IMR-90 (cell line): ENCODE measurements at regions not wholly inside any gene's neighbourhood (a gene's known extent, or its start where the extent isn't known, plus 50 kb on each side); places are given as distances from the start of the nearest gene placed in this dataset.

ENCODE experiments used
- ATAC-seq: fragments of 200-7000 bp; cut with Tn5 transposase; 2 replicates; pipeline ENCODE4 v1.9.1; 2020; ENCODE audit warnings: low read depth, mild to moderate bottlenecking, moderate library complexity
- BruUV-seq: library from RNA; stranded (reverse); fragments of 400-500 nt; replicated peaks from 2 replicates; lab custom pipeline; 2021; lab: Mats Ljungman, UMichigan
- CTCF ChIA-PET: fragments of 300-600 bp; formaldehyde crosslinking; extraction: SDS; loops from one replicate; lab custom pipeline; 2021; ENCODE audit warnings: antibody characterized with exemption; lab: Yijun Ruan, JAX
- POLR2A ChIA-PET: fragments of 300-600 bp; sonication (Branson Sonifier 250); formaldehyde crosslinking; loops from one replicate; lab custom pipeline; 2022; ENCODE audit warnings: antibody characterized with exemption; ENCODE audit not compliant: unreplicated experiment; lab: Charles Lee
- DNase-seq: peaks from one replicate; pipeline ENCODE4 v3.0.0; 2013
- H2AFZ ChIP-seq: replicated peaks from 2 replicates; pipeline ENCODE3; 2013; ENCODE audit warnings: low read length, mild to moderate bottlenecking; ENCODE audit not compliant: poor library complexity
- H2AK5ac ChIP-seq: 2 replicates; pipeline ENCODE4 v1.6.1; 2013; ENCODE audit warnings: low read depth, low read length, inconsistent platforms
- H2AK9ac ChIP-seq: replicated peaks from 2 replicates; pipeline ENCODE3; 2013; ENCODE audit warnings: mild to moderate bottlenecking, low read depth, low read length, moderate library complexity; ENCODE audit not compliant: poor library complexity
- H2BK120ac ChIP-seq: 2 replicates; pipeline ENCODE4 v1.6.1; 2013; ENCODE audit warnings: low read depth, low read length, inconsistent platforms
- H2BK15ac ChIP-seq: 3 replicates; pipeline ENCODE4 v1.6.1; 2013; ENCODE audit warnings: low read depth, low read length, inconsistent platforms
- H2BK20ac ChIP-seq: 2 replicates; pipeline ENCODE4 v1.6.1; 2013; ENCODE audit warnings: low read depth, mild to moderate bottlenecking, inconsistent platforms, low read length, moderate library complexity
- H2BK5ac ChIP-seq: 2 replicates; pipeline ENCODE4 v1.6.1; 2013; ENCODE audit warnings: mild to moderate bottlenecking, low read depth, low read length, inconsistent platforms; ENCODE audit not compliant: poor library complexity, severe bottlenecking
- H3K14ac ChIP-seq: replicated peaks from 2 replicates; pipeline ENCODE4 v1.6.1; 2013; ENCODE audit warnings: low read depth, low read length, inconsistent platforms
- H3K18ac ChIP-seq: 2 replicates; pipeline ENCODE4 v1.6.1; 2013; ENCODE audit warnings: low read depth, low read length, control low read depth
- H3K23ac ChIP-seq: 2 replicates; pipeline ENCODE4 v1.6.1; 2013; ENCODE audit warnings: low read depth, low read length, inconsistent platforms
- H3K27ac ChIP-seq: 2 replicates; pipeline ENCODE4 v1.5.1; 2013; ENCODE audit warnings: mild to moderate bottlenecking, control low read depth, low read length; ENCODE audit not compliant: insufficient read depth
- H3K27me3 ChIP-seq: 2 replicates; pipeline ENCODE4 v1.6.1; 2013; ENCODE audit warnings: low read length; ENCODE audit not compliant: control insufficient read depth, insufficient read depth
- H3K36me3 ChIP-seq: 2 replicates; pipeline ENCODE4 v1.6.1; 2013; ENCODE audit warnings: low read length, mixed read lengths; ENCODE audit not compliant: control insufficient read depth, insufficient read depth
- H3K4ac ChIP-seq: 2 replicates; pipeline ENCODE4 v1.6.1; 2013; ENCODE audit warnings: low read depth, low read length, inconsistent platforms
- H3K4me1 ChIP-seq: 2 replicates; pipeline ENCODE4 v1.6.1; 2013; ENCODE audit warnings: low read length, mixed read lengths; ENCODE audit not compliant: control insufficient read depth, insufficient read depth
- H3K4me2 ChIP-seq: 2 replicates; pipeline ENCODE4 v1.6.1; 2013; ENCODE audit warnings: low read depth, mild to moderate bottlenecking, control low read depth, low read length, moderate library complexity
- H3K4me3 ChIP-seq: 2 replicates; pipeline ENCODE4 v1.5.1; 2013; ENCODE audit warnings: low read depth, mild to moderate bottlenecking, control low read depth, low read length, moderate library complexity; ENCODE audit not compliant: insufficient read depth
- H3K56ac ChIP-seq: 2 replicates; pipeline ENCODE4 v1.6.1; 2013; ENCODE audit warnings: low read length, inconsistent platforms; ENCODE audit not compliant: insufficient read depth; ENCODE audit errors: extremely low read depth
- H3K79me1 ChIP-seq, 2 experiments: 2 replicates each; pipeline ENCODE4 v1.6.1; 2013; ENCODE audit warnings: low read length in 2 of 2, inconsistent platforms in 1 of 2, low read depth in 1 of 2
- H3K9ac ChIP-seq: 2 replicates; pipeline ENCODE4 v1.6.1; 2013; ENCODE audit warnings: low read depth, low read length, control low read depth
- H3K9me1 ChIP-seq: 2 replicates; pipeline ENCODE4 v1.6.1; 2013; ENCODE audit warnings: low read length, inconsistent platforms; ENCODE audit not compliant: insufficient read depth
- H3K9me3 ChIP-seq: 2 replicates; pipeline ENCODE4 v1.6.1; 2013; ENCODE audit warnings: low read length; ENCODE audit not compliant: control insufficient read depth, insufficient read depth
- H4K20me1 ChIP-seq: 2 replicates; pipeline ENCODE4 v1.6.1; 2013; ENCODE audit warnings: low read length, inconsistent platforms; ENCODE audit not compliant: insufficient read depth
- H4K5ac ChIP-seq: 2 replicates; pipeline ENCODE4 v1.6.1; 2013; ENCODE audit warnings: mild to moderate bottlenecking, low read depth, low read length, control low read depth
- H4K8ac ChIP-seq, 2 experiments: 2 replicates each; pipeline ENCODE4 v1.6.1; 2013; ENCODE audit warnings: low read depth in 2 of 2, low read length in 2 of 2, control low read depth in 1 of 2, inconsistent platforms in 1 of 2
- H4K91ac ChIP-seq: 2 replicates; pipeline ENCODE4 v1.6.1; 2013; ENCODE audit warnings: low read depth, low read length, inconsistent platforms; ENCODE audit not compliant: insufficient read depth
- WGBS, 2 experiments: methylation state at CpG; one replicate each; pipeline versions ENCODE4 v1.1.5 to v1.1.7; 2013; ENCODE audit warnings: missing lambda C conversion rate in 2 of 2; ENCODE audit not compliant: insufficient read length in 1 of 2; ENCODE audit errors: extremely low coverage in 2 of 2; 5-methylcytosine and 5-hydroxymethylcytosine counted together
- dilution Hi-C: fragments of 300-500 bp; cut with HindIII; formaldehyde crosslinking; loops from one replicate; pipeline ENCODE4 v1.14.3; 2018; ENCODE audit warnings: low sequenced_read_pairs; ENCODE audit not compliant: unreplicated experiment
- in situ Hi-C: fragments of 300-500 bp; cut with MboI; formaldehyde crosslinking; loops from 3 replicates; pipeline ENCODE4 v1.14.3; 2019; ENCODE audit warnings: low sequenced_read_pairs, inconsistent platforms, mixed read lengths
- intact Hi-C: fragments of 100-400 bp; cut with micrococcal nuclease; formaldehyde crosslinking; loops from 2 replicates; pipeline ENCODE4 v1.10.0; 2022
- TF ChIP-seq, protein P1 (sequence below): conservative IDR thresholded peaks from 2 replicates; pipeline ENCODE4 v1.5.1; 2012; ENCODE audit warnings: mild to moderate bottlenecking, low read depth, low read length, improper control_type of control experiment

DNA sequence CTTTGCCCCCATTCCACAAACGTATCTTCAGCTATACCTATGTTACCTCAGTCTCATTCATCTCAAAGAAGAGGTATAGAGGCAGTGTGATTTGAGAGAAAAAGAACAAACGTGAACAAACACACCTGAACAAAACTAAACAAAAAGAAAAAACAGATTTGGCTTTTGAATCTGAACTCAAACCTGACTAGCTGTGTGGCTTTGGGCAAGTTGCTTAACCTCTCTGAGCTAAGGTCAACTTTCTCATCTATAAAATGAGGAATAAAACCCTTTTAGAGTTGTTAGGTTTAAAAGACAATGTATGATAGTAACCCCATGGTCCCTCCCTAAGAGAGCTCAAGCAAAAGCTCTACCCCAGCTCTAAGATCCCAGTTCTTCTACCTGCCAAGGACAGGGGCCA, 73.5 kb downstream of the ZNF648 start:
- Histone ChIP-seq H2AK9ac (no peak overlapping the region), H3K79me1 (no peaks in the 10 kb centered on the region), H2AK5ac (no peak overlapping the region), H3K4me2 (no peak overlapping the region), H3K56ac (no peak overlapping the region), H3K27ac (no peak overlapping the region), H2BK120ac (no peak overlapping the region), H4K5ac (no peak overlapping the region), H3K4me3 (no peak overlapping the region), H2BK15ac (no peak overlapping the region), H3K14ac (no peak overlapping the region), H3K9me3 (peaks cover 5% of the 10 kb centered on the region), H2BK20ac (no peak overlapping the region), H3K4ac (no peak overlapping the region), H4K8ac (no peak overlapping the region), H3K4me1 (no peaks in the 10 kb centered on the region), H2BK5ac (no peak overlapping the region), H3K27me3 (no peaks in the 10 kb centered on the region), H3K9ac (no peak overlapping the region), H4K91ac (no peak overlapping the region), H3K36me3 (no peaks in the 10 kb centered on the region), H3K9me1 (no peaks in the 10 kb centered on the region), H2AFZ (no peak overlapping the region), H3K18ac (no peak overlapping the region), H4K20me1 (no peaks in the 10 kb centered on the region), H3K23ac (no peak overlapping the region)
- no CpG with 5 or more reads among the region's 2 CpGs for WGBS, 2 experiments
- ChIA-PET CTCF (no interaction called here), POLR2A (no interaction called here)
- intact Hi-C loops = no loop called here
- no peak for DNase-seq
- dilution Hi-C loops = no loop called here
- no peak for ATAC-seq
- TF ChIP-seq, protein P1, sequence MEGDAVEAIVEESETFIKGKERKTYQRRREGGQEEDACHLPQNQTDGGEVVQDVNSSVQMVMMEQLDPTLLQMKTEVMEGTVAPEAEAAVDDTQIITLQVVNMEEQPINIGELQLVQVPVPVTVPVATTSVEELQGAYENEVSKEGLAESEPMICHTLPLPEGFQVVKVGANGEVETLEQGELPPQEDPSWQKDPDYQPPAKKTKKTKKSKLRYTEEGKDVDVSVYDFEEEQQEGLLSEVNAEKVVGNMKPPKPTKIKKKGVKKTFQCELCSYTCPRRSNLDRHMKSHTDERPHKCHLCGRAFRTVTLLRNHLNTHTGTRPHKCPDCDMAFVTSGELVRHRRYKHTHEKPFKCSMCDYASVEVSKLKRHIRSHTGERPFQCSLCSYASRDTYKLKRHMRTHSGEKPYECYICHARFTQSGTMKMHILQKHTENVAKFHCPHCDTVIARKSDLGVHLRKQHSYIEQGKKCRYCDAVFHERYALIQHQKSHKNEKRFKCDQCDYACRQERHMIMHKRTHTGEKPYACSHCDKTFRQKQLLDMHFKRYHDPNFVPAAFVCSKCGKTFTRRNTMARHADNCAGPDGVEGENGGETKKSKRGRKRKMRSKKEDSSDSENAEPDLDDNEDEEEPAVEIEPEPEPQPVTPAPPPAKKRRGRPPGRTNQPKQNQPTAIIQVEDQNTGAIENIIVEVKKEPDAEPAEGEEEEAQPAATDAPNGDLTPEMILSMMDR = no peak
- BruUV-seq = no TSS peak
- in situ Hi-C loops = no loop called here
